HEK293 (cell line): ENCODE measurements at regions not wholly inside any gene's neighbourhood (a gene's known extent, or its start where the extent isn't known, plus 50 kb on each side); places are given as distances from the start of the nearest gene placed in this dataset.

Experiments used
- CTCF ChIP-seq: fragments of 450-650 bp; formaldehyde crosslinking; IDR thresholded peaks from 2 replicates; pipeline ENCODE4 v1.5.1; 2016; ENCODE audit warnings: missing biosample characterization, missing genetic modification characterization
- PBX3 ChIP-seq: sonication (generic); formaldehyde crosslinking; IDR thresholded peaks from 2 replicates; pipeline ENCODE4 v1.8.1; 2022; ENCODE audit warnings: mild to moderate bottlenecking, moderate library complexity, missing genetic modification reagents
- PRDM4 ChIP-seq: fragments of 450-650 bp; formaldehyde crosslinking; IDR thresholded peaks from 2 replicates; pipeline ENCODE4 v1.5.1; 2017; ENCODE audit warnings: missing biosample characterization, missing genetic modification characterization
- RBAK ChIP-seq: fragments of 450-650 bp; formaldehyde crosslinking; IDR thresholded peaks from 2 replicates; pipeline ENCODE4 v1.5.1; 2016; ENCODE audit warnings: missing biosample characterization, missing genetic modification characterization
- SCRT1 ChIP-seq: fragments of 450-650 bp; formaldehyde crosslinking; IDR thresholded peaks from 2 replicates; pipeline ENCODE4 v1.5.1; 2016; ENCODE audit warnings: missing biosample characterization, missing genetic modification characterization, borderline replicate concordance
- ZNF133 ChIP-seq: fragments of 450-650 bp; formaldehyde crosslinking; IDR thresholded peaks from 2 replicates; pipeline ENCODE4 v1.5.1; 2016; ENCODE audit warnings: missing biosample characterization, missing genetic modification characterization
- ZNF362 ChIP-seq: fragments of 450-650 bp; formaldehyde crosslinking; IDR thresholded peaks from 2 replicates; pipeline ENCODE4 v1.5.1; 2016; ENCODE audit warnings: missing biosample characterization, missing genetic modification characterization
- ZNF549 ChIP-seq: fragments of 450-650 bp; IDR thresholded peaks from 2 replicates; pipeline ENCODE4 v1.5.1; 2018; ENCODE audit warnings: missing biosample characterization, missing genetic modification characterization, mild to moderate bottlenecking, inconsistent platforms, moderate library complexity

GRCh38 chr2:118490330-118490729 lies 357.1 kb downstream of the EN1 start:
- TF ChIP-seq ZNF133 (no peak), RBAK (no peak), ZNF549 (tag by site-specific recombination) (no peak), ZNF362 (tag by site-specific recombination) (no peak), CTCF (tag by site-specific recombination) (no peak), PBX3 (CRISPR knock-in tag) (no peak), SCRT1 (tag by site-specific recombination) (no peak), PRDM4 (no peak)
